ENCODE measurements at regions not wholly inside any gene's neighbourhood (a gene's known extent, or its start where the extent isn't known, plus 50 kb on each side); places are given as distances from the start of the nearest gene placed in this dataset.

GRCh38 chr1:5427026-5427613, 565.1 kb downstream of the NPHP4 start:
- CTCF ChIA-PET, result no interaction called here
- DNase-seq (ENCODE audit: extremely low spot score), result no peak
- TF ChIP-seq FOXA1 (IDR thresholded peaks at IDR 0.05) (no peak), ARNT (IDR thresholded peaks at IDR 0.05) (no peak), LEF1 (IDR thresholded peaks at IDR 0.05; ENCODE audit: borderline replicate concordance) (no peak), FOXK2 (IDR thresholded peaks at IDR 0.05) (no peak), SP1 (IDR thresholded peaks at IDR 0.05) (no peak), L3MBTL2 (conservative IDR thresholded peaks at IDR 0.05) (no peak), HDGF (IDR thresholded peaks at IDR 0.05; ENCODE audit: borderline replicate concordance) (no peak), CTBP1 (IDR thresholded peaks at IDR 0.05; ENCODE audit: borderline replicate concordance) (no peak), BHLHE40 (IDR thresholded peaks at IDR 0.05; ENCODE audit: borderline replicate concordance) (no peak), SUZ12 (IDR thresholded peaks at IDR 0.05) (no peak), FOXM1 (IDR thresholded peaks at IDR 0.05; ENCODE audit: borderline replicate concordance) (no peak), ELF4 (IDR thresholded peaks at IDR 0.05) (no peak), ZNF384 (IDR thresholded peaks at IDR 0.05) (no peak), PKNOX1 (IDR thresholded peaks at IDR 0.05) (no peak), TARDBP (IDR thresholded peaks at IDR 0.05) (no peak)
- POLR2A ChIA-PET, result no interaction called here

- ChIA-PET CTCF (no interaction called here), POLR2A (no interaction called here)
- DNase-seq (ENCODE audit: extremely low spot score), result no peak
- TF ChIP-seq CTBP1 (IDR thresholded peaks at IDR 0.05; ENCODE audit: borderline replicate concordance) (no peak), SUZ12 (IDR thresholded peaks at IDR 0.05) (no peak), SP1 (IDR thresholded peaks at IDR 0.05) (no peak), FOXK2 (IDR thresholded peaks at IDR 0.05) (no peak), ZNF384 (IDR thresholded peaks at IDR 0.05) (no peak), NFRKB (IDR thresholded peaks at IDR 0.05) (no peak), FOXM1 (IDR thresholded peaks at IDR 0.05; ENCODE audit: borderline replicate concordance) (no peak)
Observed at GRCh38 chr1:5424802-5425703, 567.2 kb downstream of the NPHP4 start.

GRCh38 chr1:5423109-5423508, 569.1 kb downstream of the NPHP4 start:
- no peak for DNase-seq (ENCODE audit: extremely low spot score)
- ChIA-PET CTCF (no interaction called here), POLR2A (no interaction called here)
- TF ChIP-seq FOXA1 (IDR thresholded peaks at IDR 0.05), result no peak
- TF ChIP-seq HDGF (IDR thresholded peaks at IDR 0.05; ENCODE audit: borderline replicate concordance), result no peak
- TF ChIP-seq L3MBTL2 (conservative IDR thresholded peaks at IDR 0.05), result no peak
- no peak for TF ChIP-seq SP1 (IDR thresholded peaks at IDR 0.05)
- TF ChIP-seq TARDBP (IDR thresholded peaks at IDR 0.05), result no peak
- TF ChIP-seq LEF1 (IDR thresholded peaks at IDR 0.05; ENCODE audit: borderline replicate concordance), result no peak
- TF ChIP-seq SUZ12 (IDR thresholded peaks at IDR 0.05), result no peak
- no peak for TF ChIP-seq FOXK2 (IDR thresholded peaks at IDR 0.05)
- TF ChIP-seq ARNT (IDR thresholded peaks at IDR 0.05), result no peak
- no peak for TF ChIP-seq ZNF384 (IDR thresholded peaks at IDR 0.05)
- TF ChIP-seq FOXM1 (IDR thresholded peaks at IDR 0.05; ENCODE audit: borderline replicate concordance), result no peak
- TF ChIP-seq NFRKB (IDR thresholded peaks at IDR 0.05), result no peak
- TF ChIP-seq BHLHE40 (IDR thresholded peaks at IDR 0.05; ENCODE audit: borderline replicate concordance), result no peak
- TF ChIP-seq PKNOX1 (IDR thresholded peaks at IDR 0.05), result no peak
- no peak for TF ChIP-seq CTBP1 (IDR thresholded peaks at IDR 0.05; ENCODE audit: borderline replicate concordance)
- TF ChIP-seq ELF4 (IDR thresholded peaks at IDR 0.05), result no peak

GRCh38 chr1:5419501-5419900, 572.7 kb downstream of the NPHP4 start:
- TF ChIP-seq LEF1 (IDR thresholded peaks at IDR 0.05; ENCODE audit: borderline replicate concordance) (no peak), CTBP1 (IDR thresholded peaks at IDR 0.05; ENCODE audit: borderline replicate concordance) (no peak), L3MBTL2 (conservative IDR thresholded peaks at IDR 0.05) (no peak), FOXK2 (IDR thresholded peaks at IDR 0.05) (no peak), PKNOX1 (IDR thresholded peaks at IDR 0.05) (no peak), ZNF384 (IDR thresholded peaks at IDR 0.05) (no peak), NFRKB (IDR thresholded peaks at IDR 0.05) (no peak), BHLHE40 (IDR thresholded peaks at IDR 0.05; ENCODE audit: borderline replicate concordance) (no peak), FOXM1 (IDR thresholded peaks at IDR 0.05; ENCODE audit: borderline replicate concordance) (no peak), SP1 (IDR thresholded peaks at IDR 0.05) (no peak), ARNT (IDR thresholded peaks at IDR 0.05) (no peak), TARDBP (IDR thresholded peaks at IDR 0.05) (no peak), SUZ12 (IDR thresholded peaks at IDR 0.05) (no peak), FOXA1 (IDR thresholded peaks at IDR 0.05) (no peak), ELF4 (IDR thresholded peaks at IDR 0.05) (no peak), HDGF (IDR thresholded peaks at IDR 0.05; ENCODE audit: borderline replicate concordance) (no peak)
- ChIA-PET CTCF (no interaction called here), POLR2A (no interaction called here)
- no peak for DNase-seq (ENCODE audit: extremely low spot score)

GRCh38 chr1:5416518-5416917, 575.7 kb downstream of the NPHP4 start:
- TF ChIP-seq NFRKB (IDR thresholded peaks at IDR 0.05) (no peak), L3MBTL2 (conservative IDR thresholded peaks at IDR 0.05) (no peak), SP1 (IDR thresholded peaks at IDR 0.05) (no peak), HDGF (IDR thresholded peaks at IDR 0.05; ENCODE audit: borderline replicate concordance) (no peak), SUZ12 (IDR thresholded peaks at IDR 0.05) (no peak), FOXK2 (IDR thresholded peaks at IDR 0.05) (no peak), BHLHE40 (IDR thresholded peaks at IDR 0.05; ENCODE audit: borderline replicate concordance) (no peak)
- no peak for DNase-seq (ENCODE audit: extremely low spot score)
- POLR2A ChIA-PET, result no interaction called here
- CTCF ChIA-PET, result no interaction called here

Measured in HEK293T (cell line).